MM.1S (cell line): ENCODE measurements at regions not wholly inside any gene's neighbourhood (a gene's known extent, or its start where the extent isn't known, plus 50 kb on each side); places are given as distances from the start of the nearest gene placed in this dataset.

Experiments
- CTCF ChIP-seq: fragments of 300-600 bp; sonication (generic); IDR thresholded peaks from 2 replicates; pipeline ENCODE4 v1.5.1; 2016; ENCODE audit warnings: antibody characterized with exemption, low read length, mixed read lengths
- EZH2 ChIP-seq: fragments of 300-600 bp; sonication (generic); optimal IDR thresholded peaks from 2 replicates; pipeline ENCODE3; 2017; ENCODE audit warnings: low read depth, mild to moderate bottlenecking, antibody characterized with exemption, low read length, mixed read lengths
- EZH2phosphoT487 ChIP-seq: fragments of 300-600 bp; sonication (generic); IDR thresholded peaks from 2 replicates; pipeline ENCODE4 v1.6.1; 2018; ENCODE audit warnings: antibody characterized with exemption, low read length

- TF ChIP-seq CTCF (no peak), EZH2 (no peak), EZH2phosphoT487 (no peak)
Observed at GRCh38 chr13:104769545-104769944, 1703.3 kb upstream of the SLC10A2 start.
